Kidney (tissue), 13 donors: ENCODE measurements at regions not wholly inside any gene's neighbourhood (a gene's known extent, or its start where the extent isn't known, plus 50 kb on each side); places are given as distances from the start of the nearest gene placed in this dataset.

Experiments
- DNase-seq, 5 donors: peaks; one replicate each; pipeline ENCODE4 v3.0.0-alpha.2; 2013 to 2020
- FAIRE-seq: peaks from 2 replicates; lab custom pipeline; 2012; peaks lifted over from hg19 to GRCh38; lab: Jason Lieb, UNC
- H3K27ac ChIP-seq, 2 donors: one replicate each; pipeline ENCODE4 v1.7.0; 2013; ENCODE audit warnings: low read depth in 2 of 2, low read length in 2 of 2, inconsistent platforms in 1 of 2
- H3K27me3 ChIP-seq: one replicate; pipeline ENCODE4 v1.7.1; 2013; ENCODE audit warnings: low read length, inconsistent platforms; ENCODE audit not compliant: control insufficient read depth, insufficient read depth
- H3K36me3 ChIP-seq, 3 donors: one replicate each; pipeline versions ENCODE4 v1.7.0 to v1.7.1; 2013; ENCODE audit warnings: low read length in 3 of 3, control low read depth in 1 of 3, inconsistent platforms in 1 of 3; ENCODE audit not compliant: insufficient read depth in 3 of 3, control insufficient read depth in 2 of 3
- H3K4me1 ChIP-seq, 3 donors: one replicate each; pipeline versions ENCODE4 v1.7.0 to v1.7.1; 2013; ENCODE audit warnings: low read length in 3 of 3, inconsistent platforms in 1 of 3, low read depth in 1 of 3; ENCODE audit not compliant: control insufficient read depth in 2 of 3, insufficient read depth in 2 of 3
- H3K4me3 ChIP-seq, 3 donors: one replicate each; pipeline versions ENCODE4 v1.7.0 to v1.8.1; 2013; ENCODE audit warnings: low read length in 3 of 3, control low read depth in 1 of 3, inconsistent platforms in 1 of 3
- H3K9ac ChIP-seq, 3 donors: one replicate each; pipeline versions ENCODE4 v1.7.0 to v1.7.1; 2013; ENCODE audit warnings: low read length in 3 of 3, control low read depth in 1 of 3, inconsistent platforms in 1 of 3
- H3K9me3 ChIP-seq, 3 donors: one replicate each; pipeline versions ENCODE4 v1.7.0 to v1.7.1; 2013; ENCODE audit warnings: low read length in 3 of 3, control low read depth in 1 of 3, inconsistent platforms in 1 of 3; ENCODE audit not compliant: control insufficient read depth in 2 of 3, insufficient read depth in 1 of 3
- CTCF ChIP-seq: IDR thresholded peaks from 3 replicates; pipeline ENCODE4 v1.5.1; 2012; ENCODE audit warnings: mild to moderate bottlenecking, moderate library complexity, borderline replicate concordance; ENCODE audit not compliant: insufficient read depth; ENCODE audit errors: extremely low read depth
- intact Hi-C: fragments of 100-400 bp; cut with DNase I; formaldehyde crosslinking; loops from one replicate; pipeline ENCODE4 v1.11.1; 2022
- donor health status: control.
- donor health status: control.
- donor health status: control.
- donor health status: control.
- donor health status: control.
- donor health status: DM: yes; HTN: yes; CAD: no.
- donor health status: Normal renal cell carcinoma (clear cell type).

GRCh38 chr3:163335429-163335828, 1742.9 kb downstream of the SI start:
- intact Hi-C loops: no loop called here
- Histone ChIP-seq H3K9me3 (peaks cover 0 to 3% (median 0%) of the 10 kb centered on the region in 3 donors), H3K4me3 (no peak overlapping the region), H3K9ac (no peak overlapping the region), H3K27me3 (no peaks in the 10 kb centered on the region), H3K36me3 (no peaks in the 10 kb centered on the region), H3K27ac (no peak overlapping the region), H3K4me1 (no peaks in the 10 kb centered on the region)
- TF ChIP-seq CTCF: no peak
- FAIRE-seq (no peak), DNase-seq (no peak)

GRCh38 chr3:163328680-163329079, 1749.6 kb downstream of the SI start:
- Histone ChIP-seq H3K27me3 (no peaks in the 10 kb centered on the region), H3K36me3 (no peaks in the 10 kb centered on the region), H3K9me3 (no peaks in the 10 kb centered on the region), H3K4me3 (no peak overlapping the region), H3K4me1 (no peaks in the 10 kb centered on the region), H3K27ac (no peak overlapping the region), H3K9ac (no peak overlapping the region)
- FAIRE-seq: no peak
- TF ChIP-seq CTCF: no peak
- DNase-seq: no peak
- intact Hi-C loops: no loop called here

- FAIRE-seq (no peak), DNase-seq (no peak)
- H3K9me3 ChIP-seq: no peaks in the 10 kb centered on the region
- TF ChIP-seq CTCF: no peak
- H3K9ac ChIP-seq: no peak overlapping the region
- no peak overlapping the region for H3K27ac ChIP-seq
- no peaks in the 10 kb centered on the region for H3K36me3 ChIP-seq
- H3K4me1 ChIP-seq: no peaks in the 10 kb centered on the region
- intact Hi-C loops: no loop called here
- no peaks in the 10 kb centered on the region for H3K27me3 ChIP-seq
- H3K4me3 ChIP-seq: no peak overlapping the region
Observed at GRCh38 chr3:163327086-163327485, 1751.2 kb downstream of the SI start.

- H3K27ac ChIP-seq: no peak overlapping the region
- DNase-seq (no peak), FAIRE-seq (no peak)
- no peaks in the 10 kb centered on the region for H3K9me3 ChIP-seq
- H3K27me3 ChIP-seq: no peaks in the 10 kb centered on the region
- intact Hi-C loops: no loop called here
- H3K36me3 ChIP-seq: no peaks in the 10 kb centered on the region
- no peak overlapping the region for H3K4me3 ChIP-seq
- no peak for TF ChIP-seq CTCF
- H3K4me1 ChIP-seq: no peaks in the 10 kb centered on the region
- no peak overlapping the region for H3K9ac ChIP-seq
Observed at GRCh38 chr3:163315786-163316185, 1762.5 kb downstream of the SI start.
